NCI-H82 treated with DMSO at 0.1 percent for 48 hours (cell line): ENCODE measurements at regions not wholly inside any gene's neighbourhood (a gene's known extent, or its start where the extent isn't known, plus 50 kb on each side); places are given as distances from the start of the nearest gene placed in this dataset.
"Not testable (repeated sequence)": the region's sequence is repeated elsewhere in the genome, so short reads cannot be mapped to it uniquely, and the experiment has no call there.

ENCODE experiments used
- DNase-seq: peaks from one replicate; lab custom pipeline; 2025; ENCODE audit not compliant: unreplicated experiment; lab: John Stamatoyannopoulos, UW

GRCh38 chr12:90514325-90514724 lies 440.7 kb downstream of the CCER1 start:
- no peak for DNase-seq

- no peak for DNase-seq
These were observed 442.5 kb downstream of the CCER1 start for GRCh38 chr12:90512518-90512917.

DNA sequence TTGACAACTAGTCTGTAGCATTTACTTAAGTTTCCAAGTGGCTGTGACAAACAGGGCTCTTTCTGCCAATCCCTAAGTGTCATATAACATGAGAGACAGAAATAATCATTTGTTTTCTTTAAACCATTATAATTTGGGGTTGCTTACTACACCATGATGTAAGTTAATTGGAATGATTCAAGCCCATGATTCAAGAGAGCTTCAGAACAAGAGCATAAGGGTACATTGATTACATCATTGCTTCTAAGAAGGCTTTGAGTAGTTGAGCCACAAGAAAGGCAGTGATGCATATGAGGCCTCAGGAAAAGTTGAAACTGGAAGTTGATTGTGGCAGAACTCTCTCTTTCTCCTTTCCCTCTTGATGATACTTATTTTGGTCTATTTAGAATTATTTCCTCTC lies 444.0 kb downstream of the CCER1 start:
- DNase-seq, result no peak

GRCh38 chr12:90504806-90505205 lies 450.2 kb downstream of the CCER1 start:
- DNase-seq, result no peak

DNA sequence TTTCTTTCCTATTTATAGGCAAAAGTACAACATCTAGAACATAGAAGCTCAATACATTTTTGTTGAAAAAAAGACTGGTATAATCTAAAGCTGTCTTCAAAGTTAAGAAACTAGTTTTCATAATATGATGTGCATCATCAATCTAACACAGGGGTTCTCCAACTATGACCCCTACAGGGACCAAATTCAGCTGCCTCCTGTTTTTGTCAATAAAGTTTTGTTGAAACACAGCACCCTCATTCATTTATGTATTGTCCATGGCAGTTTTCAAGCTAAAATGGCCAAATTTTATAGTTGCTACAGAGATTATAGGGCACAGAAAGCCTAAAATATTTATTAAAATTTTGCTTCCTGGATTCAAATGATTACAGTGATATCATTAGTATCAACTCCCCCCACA lies 452.9 kb downstream of the CCER1 start:
- no peak for DNase-seq

- no peak for DNase-seq
These were observed 453.6 kb downstream of the CCER1 start for GRCh38 chr12:90501412-90501811.

DNA sequence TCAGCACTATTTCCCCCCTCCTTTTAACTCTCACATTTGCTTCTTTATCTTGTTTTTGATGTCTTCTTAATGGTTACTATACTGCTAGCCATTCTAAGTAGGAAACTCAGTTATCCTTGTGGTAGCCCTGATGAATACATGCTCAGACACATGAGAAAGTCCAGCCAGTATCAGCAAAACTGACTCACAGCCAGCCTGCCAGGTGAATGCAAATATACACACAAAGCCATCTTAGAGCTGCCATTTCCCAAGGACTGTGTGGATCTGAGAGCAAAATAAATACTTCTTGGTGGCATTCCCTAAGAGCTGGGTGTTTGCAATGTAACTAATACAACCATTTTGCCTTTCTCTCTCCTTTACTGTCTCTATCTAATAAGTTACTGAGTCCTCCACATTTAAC lies 455.2 kb downstream of the CCER1 start:
- DNase-seq, result no peak

- DNase-seq, result no peak
These were observed 456.9 kb downstream of the CCER1 start for GRCh38 chr12:90497923-90498545.

- DNase-seq, result no peak
These were observed 464.6 kb downstream of the CCER1 start for GRCh38 chr12:90490355-90490754.

DNA sequence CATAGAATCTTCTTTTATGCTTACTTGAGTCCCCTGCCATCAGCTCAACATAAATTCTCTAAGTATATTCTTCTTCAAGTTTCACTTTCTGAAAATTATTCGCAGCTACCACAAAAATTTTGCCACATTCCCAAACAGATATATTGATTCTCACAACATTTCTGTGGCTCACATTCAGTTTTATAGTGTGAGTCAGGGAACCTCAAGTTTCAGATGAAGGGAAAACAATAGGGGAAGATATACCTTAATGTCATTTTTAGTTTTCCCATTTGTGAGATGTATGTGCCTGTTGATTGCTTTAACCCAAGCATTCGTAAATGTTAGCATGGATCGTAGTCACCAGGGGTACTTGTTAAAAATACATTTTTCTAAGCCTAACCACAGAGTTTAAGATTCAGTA lies 465.8 kb downstream of the CCER1 start:
- DNase-seq, result no peak

DNA sequence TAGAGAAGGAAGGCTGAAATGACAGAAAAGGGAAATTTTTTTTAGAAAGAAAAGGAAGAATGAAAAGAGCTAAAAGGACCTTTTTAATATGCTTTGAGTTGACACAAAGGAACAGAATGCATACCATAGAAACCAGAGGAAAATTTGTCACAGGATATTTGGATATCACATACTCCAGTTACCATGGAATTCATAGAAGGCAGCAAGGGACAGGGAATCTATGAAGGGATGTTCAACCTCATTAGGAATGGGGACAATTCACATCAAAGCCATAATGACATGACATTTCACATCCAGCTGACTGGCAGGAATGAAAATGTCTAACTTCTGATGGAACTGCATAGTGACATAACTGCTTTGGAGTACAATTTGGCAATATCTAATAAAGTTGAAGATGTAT lies 469.4 kb downstream of the CCER1 start:
- DNase-seq, result no peak

- no peak for DNase-seq
These were observed 470.9 kb downstream of the CCER1 start for GRCh38 chr12:90484094-90484493.

GRCh38 chr12:90481748-90482147 lies 473.2 kb downstream of the CCER1 start:
- DNase-seq, result no peak

DNA sequence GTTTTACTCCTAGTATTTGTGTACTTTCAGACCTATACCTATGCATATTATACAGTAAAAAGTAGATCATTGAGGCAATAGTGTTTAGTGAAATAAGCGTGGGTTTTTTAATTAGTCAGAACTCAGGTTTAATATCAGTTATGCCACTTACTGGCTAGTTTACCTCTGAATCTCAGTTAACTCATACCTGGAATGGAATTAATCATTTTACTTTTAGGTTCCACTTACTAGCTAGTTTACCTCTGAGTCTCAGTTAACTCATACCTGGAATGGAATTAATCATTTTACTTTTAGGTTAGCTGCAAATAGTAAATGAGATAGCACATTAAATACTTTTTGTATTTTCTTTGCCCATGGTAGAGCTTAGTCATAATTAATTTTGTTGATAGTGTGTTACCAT lies 475.7 kb downstream of the CCER1 start:
- no peak for DNase-seq

DNA sequence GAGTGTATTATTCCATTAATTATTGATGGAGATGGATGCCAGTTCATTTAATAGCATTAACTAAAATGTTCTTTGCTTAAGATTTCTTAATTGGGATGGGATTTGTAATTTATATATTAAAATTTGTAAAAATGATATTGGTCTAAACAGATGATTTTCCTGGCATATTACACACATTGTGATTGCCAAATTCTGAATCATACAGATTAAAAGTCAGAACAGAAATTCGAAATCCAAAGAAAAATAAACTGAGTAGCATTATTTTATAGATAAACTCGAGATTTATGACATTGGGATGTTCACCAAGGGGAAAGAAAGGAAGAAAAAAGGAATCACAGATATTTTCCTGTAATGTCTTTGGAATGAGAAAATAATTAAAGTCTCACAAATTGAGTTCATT lies 481.1 kb downstream of the CCER1 start:
- no peak for DNase-seq

GRCh38 chr12:90460681-90461080 lies 494.3 kb downstream of the CCER1 start:
- DNase-seq, result no peak

DNA sequence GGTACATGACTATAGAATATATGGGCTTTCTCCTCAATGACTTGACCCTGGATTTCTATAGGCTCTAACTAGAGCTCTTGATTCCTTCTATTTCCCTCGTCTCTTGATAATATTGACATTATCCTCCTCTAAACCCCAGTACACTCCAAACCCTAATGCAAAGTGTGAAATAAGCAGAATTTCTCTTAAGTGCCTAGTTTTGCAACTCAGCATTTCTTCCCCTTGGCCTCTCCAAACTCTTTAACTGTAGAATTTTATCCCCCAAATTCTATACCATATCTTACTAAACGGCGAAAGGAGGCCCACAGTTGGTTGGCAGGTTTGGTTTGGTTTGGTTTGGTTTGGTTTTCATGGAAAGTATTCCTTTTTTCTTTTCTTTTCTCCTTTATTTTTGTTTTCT lies 498.7 kb downstream of the CCER1 start:
- DNase-seq, result no peak

DNA sequence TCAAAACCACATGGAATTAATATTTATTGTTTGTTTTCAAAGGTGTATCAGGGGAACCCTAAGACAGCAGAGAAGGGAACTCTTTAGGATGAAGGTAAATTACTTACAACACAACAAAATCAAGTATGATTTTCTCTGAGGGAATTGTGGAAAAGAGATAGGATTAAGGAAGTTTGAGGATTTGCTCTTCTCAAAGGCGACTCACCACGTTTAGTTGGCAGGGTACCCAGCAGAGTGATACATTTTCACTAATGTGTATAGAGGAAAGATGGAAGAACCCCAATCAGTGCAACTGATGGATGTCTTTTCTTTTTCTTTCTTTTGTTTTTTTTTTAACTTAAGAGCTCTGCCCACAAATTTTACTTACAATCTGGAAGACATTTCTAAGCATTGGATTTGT lies 499.2 kb downstream of the CCER1 start:
- no peak for DNase-seq

DNA sequence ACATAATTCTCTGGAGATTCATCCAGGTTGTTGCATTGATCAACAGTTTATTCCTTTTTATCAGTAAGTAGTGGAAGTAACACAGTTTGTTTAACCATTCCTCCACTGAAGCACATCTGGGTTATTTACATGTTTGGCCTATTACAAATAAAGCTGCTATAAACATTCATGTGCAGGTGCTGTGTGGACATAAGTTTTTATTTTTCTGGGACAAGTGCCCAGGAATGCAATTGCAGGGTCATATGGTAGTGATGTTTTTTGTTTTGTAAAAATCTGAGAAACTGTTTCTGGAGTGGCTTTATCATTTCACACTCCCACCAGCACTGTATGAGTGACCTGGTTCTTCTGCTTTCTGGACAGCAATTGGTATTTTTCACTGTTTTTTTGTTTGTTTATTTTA lies 505.4 kb downstream of the CCER1 start:
- DNase-seq, result no peak

- not testable (repeated sequence) for DNase-seq
These were observed 511.5 kb downstream of the CCER1 start for GRCh38 chr12:90443466-90443865.

DNA sequence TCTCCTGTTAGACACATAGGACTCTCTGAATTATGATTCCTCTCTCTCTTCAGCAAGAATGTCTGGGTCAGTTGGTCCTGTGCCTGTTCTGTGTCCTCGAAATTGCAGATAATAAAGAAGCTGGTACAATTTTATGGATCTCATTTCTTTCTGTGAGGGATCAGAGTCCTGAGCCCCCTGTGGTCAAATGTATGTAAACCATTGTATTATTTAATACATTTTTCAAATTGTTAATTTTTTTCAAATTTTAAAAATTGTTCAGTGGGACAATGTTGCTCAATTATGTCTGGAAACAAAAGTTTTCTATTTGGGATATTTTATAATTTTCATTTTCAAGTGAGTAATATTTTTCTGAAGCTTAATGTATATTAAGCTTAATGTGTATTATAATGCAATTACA lies 513.5 kb downstream of the CCER1 start:
- DNase-seq, result no peak

DNA sequence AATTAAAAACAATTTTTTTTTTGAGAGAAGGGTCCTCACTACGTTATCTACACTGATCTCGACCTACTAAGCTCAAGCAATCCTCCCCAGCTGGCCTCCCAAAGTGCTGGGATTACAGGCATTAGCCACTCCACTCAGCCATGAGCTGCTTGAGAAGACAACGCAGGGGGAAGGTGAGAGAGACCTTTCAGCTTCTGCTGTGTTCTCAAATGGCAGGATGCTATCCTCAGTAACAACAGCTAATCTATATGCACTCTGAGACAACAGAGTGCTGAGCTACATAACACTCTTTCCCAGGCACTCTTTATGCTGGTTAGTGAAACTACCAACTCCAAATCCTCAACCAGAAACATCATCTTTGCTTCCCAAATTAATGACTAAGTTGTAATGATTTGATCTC lies 526.1 kb downstream of the CCER1 start:
- peak; percentile 6 for DNase-seq

DNA sequence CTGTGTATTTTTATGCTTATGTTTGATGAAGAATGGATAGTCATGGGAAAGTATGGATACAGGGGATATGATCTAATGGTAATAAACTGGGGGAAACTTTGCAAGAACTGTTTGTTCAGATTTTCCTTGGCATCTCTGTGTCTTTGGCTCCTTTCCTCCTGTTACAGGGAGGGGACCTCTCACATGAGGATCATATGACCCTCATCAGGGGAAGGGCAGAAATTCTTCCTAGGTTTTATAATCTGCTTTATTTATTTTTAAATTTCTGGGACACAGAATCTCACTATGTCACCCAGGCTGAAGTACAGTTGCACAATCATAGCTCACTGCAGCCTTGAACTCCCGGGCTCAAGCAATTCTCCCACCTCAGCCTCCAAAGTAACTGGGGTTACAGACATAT lies 526.5 kb downstream of the CCER1 start:
- no peak for DNase-seq

GRCh38 chr12:90423965-90424364 lies 531.0 kb downstream of the CCER1 start:
- no peak for DNase-seq
